HEK293 (cell line): ENCODE measurements at regions not wholly inside any gene's neighbourhood (a gene's known extent, or its start where the extent isn't known, plus 50 kb on each side); places are given as distances from the start of the nearest gene placed in this dataset.

Experiments used
- CTCF ChIA-PET: fragments of 350-600 bp; formaldehyde crosslinking; extraction: SDS; loops from one replicate; lab custom pipeline; 2021; ENCODE audit warnings: antibody characterized with exemption; lab: Yijun Ruan, JAX
- POLR2A ChIA-PET: fragments of 300-600 bp; formaldehyde crosslinking; extraction: SDS; loops from one replicate; lab custom pipeline; 2020; ENCODE audit warnings: antibody characterized with exemption, inconsistent platforms; lab: Yijun Ruan, JAX
- H3K27ac ChIP-seq: fragments of 200-500 bp; sonication (Bioruptor generic); 2 replicates; pipeline ENCODE4 v1.5.1; 2014; ENCODE audit warnings: low read depth, low read length, control low read depth, inconsistent platforms; ENCODE audit errors: extremely low read depth
- H3K36me3 ChIP-seq, 2 experiments: fragments of 200-500 bp in 1 of 2; sonication (Bioruptor generic) in 1 of 2; 1 replicate in 1 of 2; 2 replicates in 1 of 2; pipeline ENCODE4 v1.5.1; 2014 to 2017; ENCODE audit warnings: inconsistent platforms in 2 of 2, low read length in 2 of 2; ENCODE audit not compliant: control insufficient read depth in 2 of 2, insufficient read depth in 1 of 2
- H3K4me1 ChIP-seq: fragments of 200-500 bp; sonication (Bioruptor generic); 2 replicates; pipeline ENCODE4 v1.5.1; 2014; ENCODE audit warnings: mild to moderate bottlenecking, low read length, inconsistent platforms; ENCODE audit not compliant: control insufficient read depth, insufficient read depth
- H3K4me3 ChIP-seq: 2 replicates; pipeline ENCODE4 v1.5.1; 2011; ENCODE audit warnings: low read depth, mild to moderate bottlenecking, control low read depth, low read length, moderate library complexity
- H3K9me3 ChIP-seq: fragments of 200-500 bp; sonication (Bioruptor generic); 2 replicates; pipeline ENCODE4 v1.5.1; 2014; ENCODE audit warnings: low read depth, low read length, inconsistent platforms; ENCODE audit not compliant: control insufficient read depth, insufficient read depth
- GLI2 ChIP-seq: fragments of 450-650 bp; formaldehyde crosslinking; IDR thresholded peaks from 2 replicates; pipeline ENCODE4; 2017; ENCODE audit warnings: missing biosample characterization, missing genetic modification characterization, low read depth, borderline replicate concordance
- KLF10 ChIP-seq: fragments of 450-650 bp; IDR thresholded peaks from 2 replicates; pipeline ENCODE4 v1.5.1; 2018; ENCODE audit warnings: missing biosample characterization, mild to moderate bottlenecking, missing genetic modification characterization
- MEIS1 ChIP-seq: sonication (generic); formaldehyde crosslinking; IDR thresholded peaks from 2 replicates; pipeline ENCODE4 v1.8.1; 2022; ENCODE audit warnings: missing genetic modification reagents, mild to moderate bottlenecking, borderline replicate concordance
- MYNN ChIP-seq: fragments of 450-650 bp; formaldehyde crosslinking; IDR thresholded peaks from 2 replicates; pipeline ENCODE4 v1.5.1; 2016; ENCODE audit warnings: missing biosample characterization, missing genetic modification characterization, borderline replicate concordance
- OVOL3 ChIP-seq: fragments of 450-650 bp; formaldehyde crosslinking; IDR thresholded peaks from 2 replicates; pipeline ENCODE4 v1.5.1; 2016; ENCODE audit warnings: missing biosample characterization, missing genetic modification characterization
- SP7 ChIP-seq: fragments of 450-650 bp; formaldehyde crosslinking; IDR thresholded peaks from 2 replicates; pipeline ENCODE4 v1.5.1; 2016; ENCODE audit warnings: missing biosample characterization, missing genetic modification characterization
- TRIM28 ChIP-seq: IDR thresholded peaks from 2 replicates; pipeline ENCODE4 v1.6.1; 2011; ENCODE audit warnings: low read length, control low read depth, borderline replicate concordance
- YY2 ChIP-seq: fragments of 450-650 bp; formaldehyde crosslinking; IDR thresholded peaks from 2 replicates; pipeline ENCODE4 v1.5.1; 2016; ENCODE audit warnings: missing biosample characterization, missing genetic modification characterization
- ZBTB1 ChIP-seq: fragments of 450-650 bp; formaldehyde crosslinking; IDR thresholded peaks from 2 replicates; pipeline ENCODE4 v1.5.1; 2016; ENCODE audit warnings: missing biosample characterization, missing genetic modification characterization
- ZBTB48 ChIP-seq: fragments of 450-650 bp; formaldehyde crosslinking; IDR thresholded peaks from 2 replicates; pipeline ENCODE4 v1.5.1; 2016; ENCODE audit warnings: missing biosample characterization, missing genetic modification characterization
- ZFP3 ChIP-seq: fragments of 450-650 bp; formaldehyde crosslinking; IDR thresholded peaks from 2 replicates; pipeline ENCODE4 v1.5.1; 2016; ENCODE audit warnings: low read depth, missing biosample characterization, missing genetic modification characterization
- ZFP37 ChIP-seq: fragments of 450-650 bp; formaldehyde crosslinking; IDR thresholded peaks from 2 replicates; pipeline ENCODE4 v1.5.1; 2016; ENCODE audit warnings: missing biosample characterization, missing genetic modification characterization
- ZFP41 ChIP-seq: fragments of 450-650 bp; formaldehyde crosslinking; IDR thresholded peaks from 2 replicates; pipeline ENCODE4 v1.5.1; 2016; ENCODE audit warnings: missing biosample characterization, missing genetic modification characterization, borderline replicate concordance
- ZNF10 ChIP-seq: fragments of 450-650 bp; formaldehyde crosslinking; IDR thresholded peaks from 2 replicates; pipeline ENCODE4 v1.5.1; 2017; ENCODE audit warnings: missing biosample characterization, missing genetic modification characterization
- ZNF112 ChIP-seq: fragments of 450-650 bp; formaldehyde crosslinking; IDR thresholded peaks from 2 replicates; pipeline ENCODE4 v1.5.0; 2017; ENCODE audit warnings: missing biosample characterization, missing genetic modification characterization
- ZNF114 ChIP-seq: fragments of 450-650 bp; formaldehyde crosslinking; IDR thresholded peaks from 2 replicates; pipeline ENCODE4 v1.5.0; 2017; ENCODE audit warnings: missing biosample characterization, missing genetic modification characterization
- ZNF133 ChIP-seq: fragments of 450-650 bp; formaldehyde crosslinking; IDR thresholded peaks from 2 replicates; pipeline ENCODE4 v1.5.1; 2016; ENCODE audit warnings: missing biosample characterization, missing genetic modification characterization
- ZNF366 ChIP-seq: fragments of 450-650 bp; formaldehyde crosslinking; conservative IDR thresholded peaks from 2 replicates; pipeline ENCODE4 v1.5.1; 2016; ENCODE audit warnings: missing biosample characterization, missing genetic modification characterization
- ZNF391 ChIP-seq: fragments of 450-650 bp; formaldehyde crosslinking; IDR thresholded peaks from 2 replicates; pipeline ENCODE4 v1.5.1; 2016; ENCODE audit warnings: low read depth, missing biosample characterization, missing genetic modification characterization, borderline replicate concordance
- ZNF514 ChIP-seq: fragments of 450-650 bp; formaldehyde crosslinking; IDR thresholded peaks from 2 replicates; pipeline ENCODE4 v1.5.1; 2016; ENCODE audit warnings: missing biosample characterization, missing genetic modification characterization
- ZNF555 ChIP-seq: fragments of 450-650 bp; formaldehyde crosslinking; conservative IDR thresholded peaks from 2 replicates; pipeline ENCODE4 v1.5.1; 2017; ENCODE audit warnings: missing biosample characterization, mild to moderate bottlenecking, missing genetic modification characterization, inconsistent platforms
- ZNF610 ChIP-seq: fragments of 450-650 bp; formaldehyde crosslinking; IDR thresholded peaks from 2 replicates; pipeline ENCODE4 v1.5.1; 2016; ENCODE audit warnings: missing biosample characterization, missing genetic modification characterization, borderline replicate concordance
- ZNF623 ChIP-seq: fragments of 450-650 bp; formaldehyde crosslinking; IDR thresholded peaks from 2 replicates; pipeline ENCODE4 v1.5.1; 2016; ENCODE audit warnings: missing biosample characterization, missing genetic modification characterization
- ZNF707 ChIP-seq: fragments of 450-650 bp; formaldehyde crosslinking; IDR thresholded peaks from 2 replicates; pipeline ENCODE4 v1.5.1; 2016; ENCODE audit warnings: missing biosample characterization, missing genetic modification characterization
- ZNF76 ChIP-seq: fragments of 450-650 bp; formaldehyde crosslinking; IDR thresholded peaks from 2 replicates; pipeline ENCODE4; 2016; ENCODE audit warnings: low read depth, missing biosample characterization, missing genetic modification characterization, borderline replicate concordance
- ZNF777 ChIP-seq: fragments of 450-650 bp; formaldehyde crosslinking; IDR thresholded peaks from 2 replicates; pipeline ENCODE4 v1.5.1; 2017; ENCODE audit warnings: missing biosample characterization, missing genetic modification characterization, borderline replicate concordance
- ZNF830 ChIP-seq: fragments of 450-650 bp; IDR thresholded peaks from 2 replicates; pipeline ENCODE4 v1.5.0; 2018; ENCODE audit warnings: missing biosample characterization, missing genetic modification characterization, low read depth, mild to moderate bottlenecking, moderate library complexity
- TF ChIP-seq, protein P1 (sequence below): fragments of 450-650 bp; formaldehyde crosslinking; IDR thresholded peaks from 2 replicates; pipeline ENCODE4 v1.5.1; 2016; ENCODE audit warnings: missing biosample characterization, missing genetic modification characterization, low read depth
- TF ChIP-seq, protein P2 (sequence below): sonication (generic); formaldehyde crosslinking; IDR thresholded peaks from 2 replicates; pipeline ENCODE4 v1.8.1; 2022; ENCODE audit warnings: mild to moderate bottlenecking, moderate library complexity, missing genetic modification reagents

DNA sequence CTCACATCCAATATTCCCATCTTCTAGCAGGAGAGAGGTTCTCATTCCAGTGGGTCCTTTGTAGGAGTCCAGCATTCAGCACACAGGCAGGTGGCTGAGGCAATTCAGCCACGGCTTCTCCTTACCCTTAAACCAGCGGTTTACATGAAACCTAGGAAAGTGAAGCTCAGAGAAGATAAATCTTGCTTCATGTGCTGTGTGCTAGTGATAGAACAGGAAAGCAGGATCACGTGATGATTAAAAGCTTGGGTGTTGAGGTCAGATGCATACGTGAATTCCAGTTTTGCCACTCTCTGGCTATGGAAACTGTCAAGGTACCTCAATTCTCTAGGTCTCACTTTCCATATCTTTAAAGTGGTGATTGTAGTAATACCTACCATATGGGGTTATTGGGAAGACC is 331.6 kb downstream of the INSC start:
- no peak overlapping the region for H3K27ac ChIP-seq
- TF ChIP-seq YY2 (tag by site-specific recombination): no peak
- no peak for TF ChIP-seq ZBTB48 (tag by site-specific recombination)
- no peak for TF ChIP-seq ZNF133
- TF ChIP-seq SP7 (tag by site-specific recombination): no peak
- TF ChIP-seq TRIM28: no peak
- TF ChIP-seq OVOL3 (tag by site-specific recombination): no peak
- TF ChIP-seq ZNF112 (tag by site-specific recombination): no peak
- no peak for TF ChIP-seq ZNF10 (tag by site-specific recombination)
- TF ChIP-seq ZNF623 (tag by site-specific recombination): no peak
- no peak for TF ChIP-seq ZNF514
- TF ChIP-seq ZBTB1 (tag by site-specific recombination): no peak
- TF ChIP-seq ZNF707 (tag by site-specific recombination): no peak
- ChIA-PET POLR2A (interaction anchor here (0.6 kb wide), 1 partner anchor 62 kb away, joined by 3 read pairs; no protein-coding TSS in a partner anchor), CTCF (interaction anchor here (0.6 kb wide), 1 partner anchor 68 kb away, joined by 3 read pairs; no protein-coding TSS in a partner anchor)
- H3K4me1 ChIP-seq: no peaks in the 10 kb centered on the region
- no peaks in the 10 kb centered on the region for H3K36me3 ChIP-seq
- no peak overlapping the region for H3K4me3 ChIP-seq
- no peaks in the 10 kb centered on the region for H3K9me3 ChIP-seq

DNA sequence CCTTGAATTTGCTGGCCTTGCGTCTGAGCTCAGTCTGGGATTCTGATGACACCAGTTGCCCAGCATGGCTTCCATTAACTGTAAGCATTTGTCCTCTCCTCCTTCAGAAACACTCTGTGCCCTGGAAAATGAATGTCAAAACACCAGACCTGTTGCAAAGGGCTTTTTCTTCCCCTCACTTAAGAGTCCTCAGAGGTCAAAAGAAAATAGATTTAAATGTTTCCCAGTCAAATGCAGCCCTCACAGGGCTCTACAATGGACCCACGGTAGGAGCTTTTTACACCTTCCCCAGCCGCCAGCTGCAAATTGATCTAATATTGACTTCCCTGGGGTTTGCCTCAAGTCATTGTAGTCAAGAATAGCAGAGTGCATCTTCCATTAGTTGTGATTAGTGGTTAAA is 332.2 kb downstream of the INSC start:
- TF ChIP-seq, protein P1, sequence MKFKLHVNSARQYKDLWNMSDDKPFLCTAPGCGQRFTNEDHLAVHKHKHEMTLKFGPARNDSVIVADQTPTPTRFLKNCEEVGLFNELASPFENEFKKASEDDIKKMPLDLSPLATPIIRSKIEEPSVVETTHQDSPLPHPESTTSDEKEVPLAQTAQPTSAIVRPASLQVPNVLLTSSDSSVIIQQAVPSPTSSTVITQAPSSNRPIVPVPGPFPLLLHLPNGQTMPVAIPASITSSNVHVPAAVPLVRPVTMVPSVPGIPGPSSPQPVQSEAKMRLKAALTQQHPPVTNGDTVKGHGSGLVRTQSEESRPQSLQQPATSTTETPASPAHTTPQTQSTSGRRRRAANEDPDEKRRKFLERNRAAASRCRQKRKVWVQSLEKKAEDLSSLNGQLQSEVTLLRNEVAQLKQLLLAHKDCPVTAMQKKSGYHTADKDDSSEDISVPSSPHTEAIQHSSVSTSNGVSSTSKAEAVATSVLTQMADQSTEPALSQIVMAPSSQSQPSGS (tag by site-specific recombination): no peak
- TF ChIP-seq, protein P2, sequence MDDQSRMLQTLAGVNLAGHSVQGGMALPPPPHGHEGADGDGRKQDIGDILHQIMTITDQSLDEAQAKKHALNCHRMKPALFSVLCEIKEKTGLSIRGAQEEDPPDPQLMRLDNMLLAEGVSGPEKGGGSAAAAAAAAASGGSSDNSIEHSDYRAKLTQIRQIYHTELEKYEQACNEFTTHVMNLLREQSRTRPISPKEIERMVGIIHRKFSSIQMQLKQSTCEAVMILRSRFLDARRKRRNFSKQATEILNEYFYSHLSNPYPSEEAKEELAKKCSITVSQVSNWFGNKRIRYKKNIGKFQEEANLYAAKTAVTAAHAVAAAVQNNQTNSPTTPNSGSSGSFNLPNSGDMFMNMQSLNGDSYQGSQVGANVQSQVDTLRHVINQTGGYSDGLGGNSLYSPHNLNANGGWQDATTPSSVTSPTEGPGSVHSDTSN (CRISPR knock-in tag): no peak
- TF ChIP-seq ZNF76 (tag by site-specific recombination) (no peak), ZNF610 (tag by site-specific recombination) (no peak), ZNF830 (no peak), MEIS1 (CRISPR knock-in tag) (no peak), ZNF777 (tag by site-specific recombination) (no peak), ZFP41 (tag by site-specific recombination) (no peak), KLF10 (tag by site-specific recombination) (no peak), ZNF391 (tag by site-specific recombination) (no peak), ZNF366 (tag by site-specific recombination) (no peak), GLI2 (no peak), ZNF114 (tag by site-specific recombination) (no peak), ZNF555 (no peak), ZFP3 (tag by site-specific recombination) (no peak), ZFP37 (tag by site-specific recombination) (no peak), MYNN (tag by site-specific recombination) (no peak)
- H3K4me3 ChIP-seq: no peak overlapping the region
- no peaks in the 10 kb centered on the region for H3K4me1 ChIP-seq
- H3K27ac ChIP-seq: no peak overlapping the region
- H3K9me3 ChIP-seq: no peaks in the 10 kb centered on the region
- ChIA-PET CTCF (interaction anchor here (0.6 kb wide), 1 partner anchor 717 kb away, joined by 6 read pairs; no protein-coding TSS in a partner anchor), POLR2A (no interaction called here)
- H3K36me3 ChIP-seq: no peaks in the 10 kb centered on the region
